HepG2 (cell line): ENCODE measurements at regions not wholly inside any gene's neighbourhood (a gene's known extent, or its start where the extent isn't known, plus 50 kb on each side); places are given as distances from the start of the nearest gene placed in this dataset.

ENCODE experiments used
- ATAC-seq: fragments of 200-7000 bp; cut with Tn5 transposase; 3 replicates; pipeline ENCODE4 v1.9.1; 2020; ENCODE audit warnings: mild to moderate bottlenecking, moderate library complexity
- BruUV-seq: library from RNA; stranded (reverse); fragments of 400-500 nt; replicated peaks from 2 replicates; lab custom pipeline; 2021; lab: Mats Ljungman, UMichigan
- CTCF ChIA-PET: fragments of 300-600 bp; formaldehyde crosslinking; extraction: SDS; loops from one replicate; lab custom pipeline; 2021; ENCODE audit warnings: low total read pairs, inconsistent platforms, low intra/inter-chr PET ratio; lab: Yijun Ruan, JAX
- POLR2A ChIA-PET: fragments of 350-600 bp; sonication (Branson Sonifier 250); formaldehyde crosslinking; loops from one replicate; lab custom pipeline; 2020; ENCODE audit warnings: antibody characterized with exemption, inconsistent platforms; lab: Yijun Ruan, JAX
- DNase-seq: peaks from one replicate; pipeline ENCODE4 v3.0.0-alpha.2; 2015; ENCODE audit warnings: low spot score
- FAIRE-seq: peaks from 3 replicates; lab custom pipeline; 2011; peaks lifted over from hg19 to GRCh38; lab: Jason Lieb, UNC
- H2AFZ ChIP-seq: one replicate; pipeline ENCODE4 v1.6.1; 2011; ENCODE audit warnings: low read length, inconsistent platforms
- H3K27ac ChIP-seq: fragments of 300-600 bp; 3 replicates; pipeline ENCODE4 v1.8.0; 2011; ENCODE audit warnings: mixed run types, mild to moderate bottlenecking, mixed read lengths, low read length, inconsistent platforms; ENCODE audit not compliant: insufficient read depth; ENCODE audit errors: extremely low read length
- H3K27me3 ChIP-seq, 2 experiments: fragments of 200-600 bp in 1 of 2; 2 replicates in 1 of 2; 3 replicates in 1 of 2; pipeline versions ENCODE4 v1.6.0 to v1.8.0; 2011; ENCODE audit warnings: low read length in 2 of 2, mild to moderate bottlenecking in 2 of 2, moderate library complexity in 2 of 2, inconsistent platforms in 1 of 2; ENCODE audit not compliant: insufficient read depth in 2 of 2, control insufficient read depth in 1 of 2
- H3K36me3 ChIP-seq, 2 experiments: fragments of 200-600 bp in 1 of 2; replicated peaks in 1 of 2; 2 replicates in 1 of 2; 3 replicates in 1 of 2; pipeline versions ENCODE4 v1.5.1 to v1.8.0; 2011; ENCODE audit warnings: low read length in 2 of 2, inconsistent platforms in 1 of 2; ENCODE audit not compliant: insufficient read depth in 2 of 2, control insufficient read depth in 1 of 2
- H3K4me1 ChIP-seq: 2 replicates; pipeline ENCODE4 v1.5.1; 2012; ENCODE audit warnings: low read length, inconsistent platforms; ENCODE audit not compliant: insufficient read depth
- H3K4me2 ChIP-seq: 2 replicates; pipeline ENCODE4 v1.6.0; 2011; ENCODE audit warnings: low read depth, low read length, inconsistent platforms
- H3K4me3 ChIP-seq, 3 experiments: fragments of 200-600 bp in 1 of 3; sonication (generic), shearing (Covaris generic) in 1 of 3; replicated peaks in 1 of 3; 2 replicates each; pipeline ENCODE4 v1.5.1; 2011 to 2016; ENCODE audit warnings: low read length in 3 of 3, inconsistent platforms in 2 of 3, low read depth in 2 of 3, mild to moderate bottlenecking in 2 of 3, control low read depth in 1 of 3, mixed read lengths in 1 of 3; ENCODE audit not compliant: insufficient read depth in 1 of 3
- H3K79me2 ChIP-seq: one replicate; pipeline ENCODE4 v1.6.1; 2011; ENCODE audit warnings: low read length, inconsistent platforms; ENCODE audit not compliant: insufficient read depth
- H3K9ac ChIP-seq: 2 replicates; pipeline ENCODE4 v1.6.0; 2011; ENCODE audit warnings: mild to moderate bottlenecking, low read depth, low read length, inconsistent platforms; ENCODE audit not compliant: insufficient read depth
- H3K9me3 ChIP-seq: 2 replicates; pipeline ENCODE4 v1.5.1; 2012; ENCODE audit warnings: mild to moderate bottlenecking, low read length
- H4K20me1 ChIP-seq: 2 replicates; pipeline ENCODE4 v1.6.0; 2011; ENCODE audit warnings: inconsistent platforms, mild to moderate bottlenecking, low read length, moderate library complexity; ENCODE audit not compliant: insufficient read depth
- CHD2 ChIP-seq: IDR thresholded peaks from 2 replicates; pipeline ENCODE4 v1.6.1; 2011; ENCODE audit warnings: low read depth, low read length, improper control_type of control experiment
- FOXA3 ChIP-seq: IDR thresholded peaks from 2 replicates; pipeline ENCODE4 v1.6.1; 2016; ENCODE audit warnings: missing genetic modification reagents, missing compliant biosample characterization
- FOXJ3 ChIP-seq: sonication (generic); formaldehyde crosslinking; IDR thresholded peaks from 2 replicates; pipeline ENCODE4 v1.4.0; 2020; ENCODE audit warnings: missing genetic modification reagents, mild to moderate bottlenecking, borderline replicate concordance
- HMGA1 ChIP-seq: sonication (generic); formaldehyde crosslinking; conservative IDR thresholded peaks from 2 replicates; pipeline ENCODE4 v1.4.0; 2020; ENCODE audit warnings: missing genetic modification reagents
- RFXAP ChIP-seq: sonication (generic); formaldehyde crosslinking; IDR thresholded peaks from 2 replicates; pipeline ENCODE4 v1.4.0; 2020; ENCODE audit warnings: missing genetic modification reagents, borderline replicate concordance
- SP5 ChIP-seq: IDR thresholded peaks from 2 replicates; pipeline ENCODE4 v1.6.1; 2016; ENCODE audit warnings: low read depth, borderline replicate concordance
- TFDP2 ChIP-seq: sonication (generic); formaldehyde crosslinking; IDR thresholded peaks from 2 replicates; pipeline ENCODE4 v1.4.0; 2020; ENCODE audit warnings: missing genetic modification reagents
- ZBTB3 ChIP-seq: sonication (generic); formaldehyde crosslinking; IDR thresholded peaks from 2 replicates; pipeline ENCODE4 v1.4.0; 2020; ENCODE audit warnings: low read depth, mild to moderate bottlenecking, moderate library complexity, missing genetic modification reagents, borderline replicate concordance
- ZBTB7B ChIP-seq: sonication (generic); formaldehyde crosslinking; IDR thresholded peaks from 2 replicates; pipeline ENCODE4 v1.4.0; 2020; ENCODE audit warnings: missing genetic modification reagents
- ZNF432 ChIP-seq: sonication (generic); formaldehyde crosslinking; IDR thresholded peaks from 2 replicates; pipeline ENCODE4 v1.5.0; 2020; ENCODE audit warnings: missing genetic modification reagents, mild to moderate bottlenecking, borderline replicate concordance
- ZNF597 ChIP-seq: sonication (generic); formaldehyde crosslinking; IDR thresholded peaks from 2 replicates; pipeline ENCODE4 v1.5.0; 2020; ENCODE audit warnings: missing genetic modification reagents
- ZNF782 ChIP-seq: sonication (generic); formaldehyde crosslinking; IDR thresholded peaks from 2 replicates; pipeline ENCODE4 v1.4.0; 2020; ENCODE audit warnings: missing genetic modification reagents, mild to moderate bottlenecking, borderline replicate concordance
- WGBS: methylation state at CpG from one replicate; pipeline ENCODE4 v1.1.6; 2017; ENCODE audit warnings: low lambda C conversion rate; 5-methylcytosine and 5-hydroxymethylcytosine counted together
- in situ Hi-C: cut with HindIII; loops from 2 replicates; pipeline ENCODE4 v1.10.0; 2017; ENCODE audit warnings: low pct_unique_long_range_greater_than_20kb; ENCODE audit not compliant: extremely low pct_ligation_motif_present
- intact Hi-C: fragments of 100-400 bp; cut with micrococcal nuclease; formaldehyde crosslinking; loops from one replicate; pipeline ENCODE4 v1.10.0; 2022; ENCODE audit not compliant: unreplicated experiment
- TF ChIP-seq, protein P1 (sequence below): conservative IDR thresholded peaks from 2 replicates; pipeline ENCODE4 v1.6.1; 2018; ENCODE audit warnings: missing genetic modification reagents

GRCh38 chr3:41092844-41093243, 106.5 kb upstream of the CTNNB1 start (continued):
- TF ChIP-seq RFXAP (CRISPR knock-in tag), result no peak
- no peak for TF ChIP-seq HMGA1 (CRISPR knock-in tag)

GRCh38 chr3:41093476-41093875, 105.8 kb upstream of the CTNNB1 start:
- H3K27me3 ChIP-seq, result no peaks in the 10 kb centered on the region; a peak in 1 of 5 replicates
- ATAC-seq (no peak), FAIRE-seq (no peak), DNase-seq (no peak)
- intact Hi-C loops (no loop called here), in situ Hi-C loops (no loop called here)
- ChIA-PET POLR2A (no interaction called here), CTCF (no interaction called here)
- no peak overlapping the region for H2AFZ ChIP-seq
- TF ChIP-seq FOXA3 (CRISPR knock-in tag) (no peak), ZNF432 (CRISPR knock-in tag) (no peak), TFDP2 (CRISPR knock-in tag) (no peak), ZBTB3 (no peak), ZNF782 (CRISPR knock-in tag) (no peak), SP5 (CRISPR knock-in tag) (no peak), ZBTB7B (CRISPR knock-in tag) (no peak), FOXJ3 (CRISPR knock-in tag) (no peak), ZNF597 (CRISPR knock-in tag) (no peak), CHD2 (no peak)
- TF ChIP-seq, protein P1, sequence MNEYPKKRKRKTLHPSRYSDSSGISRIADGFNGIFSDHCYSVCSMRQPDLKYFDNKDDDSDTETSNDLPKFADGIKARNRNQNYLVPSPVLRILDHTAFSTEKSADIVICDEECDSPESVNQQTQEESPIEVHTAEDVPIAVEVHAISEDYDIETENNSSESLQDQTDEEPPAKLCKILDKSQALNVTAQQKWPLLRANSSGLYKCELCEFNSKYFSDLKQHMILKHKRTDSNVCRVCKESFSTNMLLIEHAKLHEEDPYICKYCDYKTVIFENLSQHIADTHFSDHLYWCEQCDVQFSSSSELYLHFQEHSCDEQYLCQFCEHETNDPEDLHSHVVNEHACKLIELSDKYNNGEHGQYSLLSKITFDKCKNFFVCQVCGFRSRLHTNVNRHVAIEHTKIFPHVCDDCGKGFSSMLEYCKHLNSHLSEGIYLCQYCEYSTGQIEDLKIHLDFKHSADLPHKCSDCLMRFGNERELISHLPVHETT (CRISPR knock-in tag), result no peak
- H3K4me2 ChIP-seq, result no peak overlapping the region
- no peaks in the 10 kb centered on the region for H3K79me2 ChIP-seq
- no peak overlapping the region for H3K27ac ChIP-seq
- H3K4me1 ChIP-seq, result no peaks in the 10 kb centered on the region
- H4K20me1 ChIP-seq, result no peaks in the 10 kb centered on the region
- 59% methylated on average over 3 of the region's 3 CpGs for WGBS
- no peaks in the 10 kb centered on the region for H3K9me3 ChIP-seq
- no peak overlapping the region for H3K4me3 ChIP-seq
- no peak overlapping the region for H3K9ac ChIP-seq
- BruUV-seq, result no TSS peak
- no peaks in the 10 kb centered on the region for H3K36me3 ChIP-seq
